ENCODE measurements at regions not wholly inside any gene's neighbourhood (a gene's known extent, or its start where the extent isn't known, plus 50 kb on each side); places are given as distances from the start of the nearest gene placed in this dataset.

DNA sequence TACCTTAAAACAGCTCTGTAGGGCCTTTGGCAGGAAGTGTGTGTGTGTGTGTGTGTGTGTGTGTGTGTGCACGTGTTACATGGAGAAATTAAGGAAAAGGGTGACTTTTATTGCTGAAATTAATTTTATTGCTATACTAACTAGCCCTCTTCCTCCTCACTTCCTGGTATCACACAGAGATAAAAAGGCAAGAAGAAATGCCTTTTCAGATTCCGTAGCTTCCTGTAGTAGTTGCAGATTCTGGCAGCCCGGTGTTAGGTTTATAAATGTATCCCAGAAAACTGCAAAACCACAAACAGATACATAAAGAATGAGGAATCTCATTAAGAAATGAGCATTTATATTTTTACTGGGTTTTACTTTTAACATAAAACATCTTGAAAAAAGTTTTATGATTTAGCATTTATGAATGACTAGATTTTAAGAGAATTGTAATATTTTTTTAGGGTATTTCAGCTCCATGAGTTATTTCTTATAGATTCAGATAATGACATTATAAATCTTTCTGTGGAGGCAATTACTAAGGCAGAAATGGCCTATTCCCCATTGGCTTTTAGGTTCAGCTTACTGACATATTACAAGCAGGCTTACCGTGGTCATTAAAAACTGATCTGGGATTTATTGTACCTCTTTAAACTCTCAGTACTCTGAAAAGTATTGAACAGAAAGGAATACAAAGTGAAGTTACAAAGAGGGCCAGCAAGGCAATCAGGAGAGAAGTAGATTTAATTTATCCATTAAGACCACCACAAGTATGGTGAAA, 249.1 kb upstream of the TSHZ2 start:
- H3K4me3 ChIP-seq: no peak overlapping the region
- no peaks in the 10 kb centered on the region for H3K27me3 ChIP-seq
- H3K4me1 ChIP-seq: no peaks in the 10 kb centered on the region
- TF ChIP-seq, protein P1, sequence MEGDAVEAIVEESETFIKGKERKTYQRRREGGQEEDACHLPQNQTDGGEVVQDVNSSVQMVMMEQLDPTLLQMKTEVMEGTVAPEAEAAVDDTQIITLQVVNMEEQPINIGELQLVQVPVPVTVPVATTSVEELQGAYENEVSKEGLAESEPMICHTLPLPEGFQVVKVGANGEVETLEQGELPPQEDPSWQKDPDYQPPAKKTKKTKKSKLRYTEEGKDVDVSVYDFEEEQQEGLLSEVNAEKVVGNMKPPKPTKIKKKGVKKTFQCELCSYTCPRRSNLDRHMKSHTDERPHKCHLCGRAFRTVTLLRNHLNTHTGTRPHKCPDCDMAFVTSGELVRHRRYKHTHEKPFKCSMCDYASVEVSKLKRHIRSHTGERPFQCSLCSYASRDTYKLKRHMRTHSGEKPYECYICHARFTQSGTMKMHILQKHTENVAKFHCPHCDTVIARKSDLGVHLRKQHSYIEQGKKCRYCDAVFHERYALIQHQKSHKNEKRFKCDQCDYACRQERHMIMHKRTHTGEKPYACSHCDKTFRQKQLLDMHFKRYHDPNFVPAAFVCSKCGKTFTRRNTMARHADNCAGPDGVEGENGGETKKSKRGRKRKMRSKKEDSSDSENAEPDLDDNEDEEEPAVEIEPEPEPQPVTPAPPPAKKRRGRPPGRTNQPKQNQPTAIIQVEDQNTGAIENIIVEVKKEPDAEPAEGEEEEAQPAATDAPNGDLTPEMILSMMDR (IDR thresholded peaks at IDR 0.05): no peak
- DNase-seq (ENCODE audit: low spot score): no peak
- H3K9me3 ChIP-seq: no peaks in the 10 kb centered on the region
- no peak overlapping the region for H3K27ac ChIP-seq
- no peaks in the 10 kb centered on the region for H3K36me3 ChIP-seq

DNA sequence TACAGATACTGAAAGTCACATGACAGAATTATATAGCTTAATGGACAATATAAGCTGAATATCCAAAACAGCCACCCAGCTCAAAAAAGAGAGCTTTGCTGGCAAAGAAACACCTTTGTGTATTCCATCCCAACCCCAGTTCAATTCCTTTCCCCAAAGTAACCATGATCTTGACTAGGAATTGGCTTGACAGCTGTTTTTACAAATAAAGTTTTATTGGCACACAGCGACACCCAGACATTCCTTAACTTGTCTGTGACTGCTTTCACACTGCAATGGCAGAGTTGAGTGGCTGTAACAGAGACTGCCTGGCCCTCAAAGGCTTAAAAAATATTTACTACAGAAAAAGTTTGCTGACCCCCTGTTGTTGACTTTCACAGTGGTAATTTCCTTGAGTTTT, 264.0 kb upstream of the TSHZ2 start:
- H3K27ac ChIP-seq: no peak overlapping the region
- DNase-seq (ENCODE audit: low spot score): no peak
- no peaks in the 10 kb centered on the region for H3K27me3 ChIP-seq
- H3K4me3 ChIP-seq: no peak overlapping the region
- no peaks in the 10 kb centered on the region for H3K36me3 ChIP-seq
- TF ChIP-seq, protein P1 (IDR thresholded peaks at IDR 0.05): no peak
- H3K9me3 ChIP-seq: no peaks in the 10 kb centered on the region
- H3K4me1 ChIP-seq: no peaks in the 10 kb centered on the region

DNA sequence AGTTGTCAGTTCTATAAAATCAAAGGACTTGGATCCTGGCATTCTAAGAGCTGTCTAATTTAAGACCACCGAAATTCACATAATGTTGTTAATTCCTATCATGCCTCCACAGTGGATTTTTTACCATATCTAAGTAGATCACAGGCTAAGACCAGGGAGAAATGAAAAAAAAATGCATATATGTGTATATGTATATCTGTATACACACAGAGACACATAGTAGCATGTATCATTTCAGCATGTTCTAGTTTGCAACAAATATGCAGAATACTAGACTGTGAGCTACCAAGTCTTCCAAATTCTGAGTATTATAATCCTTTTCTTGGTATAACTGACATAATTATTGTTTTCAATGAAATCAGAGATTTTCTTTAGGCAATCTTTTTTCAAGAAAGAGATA, 267.6 kb upstream of the TSHZ2 start:
- Histone ChIP-seq H3K9me3 (no peaks in the 10 kb centered on the region), H3K36me3 (no peaks in the 10 kb centered on the region), H3K27me3 (no peaks in the 10 kb centered on the region), H3K4me3 (no peak overlapping the region), H3K4me1 (no peaks in the 10 kb centered on the region), H3K27ac (no peak overlapping the region)
- TF ChIP-seq, protein P1 (IDR thresholded peaks at IDR 0.05): no peak
- DNase-seq (ENCODE audit: low spot score): no peak

DNA sequence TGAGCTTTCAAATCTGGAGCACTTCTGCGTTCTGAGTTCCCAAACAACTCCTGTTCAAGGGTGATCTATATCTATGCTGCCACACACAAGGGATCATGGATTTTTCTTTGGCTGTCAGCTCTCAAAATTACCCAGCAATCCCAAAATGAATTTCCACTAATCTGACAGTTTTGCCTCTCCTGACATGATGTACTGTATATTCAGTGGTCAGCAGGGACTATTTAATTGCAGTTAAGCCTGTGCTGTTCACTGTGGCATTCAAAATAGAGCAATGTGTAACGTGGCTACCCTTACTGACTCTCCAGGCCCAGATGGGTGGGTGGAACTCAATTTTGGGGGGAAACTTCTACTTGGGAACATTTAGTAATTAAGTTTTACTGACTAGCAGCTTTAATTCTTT, 283.8 kb upstream of the TSHZ2 start:
- H3K4me3 ChIP-seq: no peak overlapping the region
- no peaks in the 10 kb centered on the region for H3K36me3 ChIP-seq
- no peaks in the 10 kb centered on the region for H3K4me1 ChIP-seq
- no peaks in the 10 kb centered on the region for H3K27me3 ChIP-seq
- H3K9me3 ChIP-seq: no peaks in the 10 kb centered on the region
- DNase-seq (ENCODE audit: low spot score): no peak
- TF ChIP-seq, protein P1 (IDR thresholded peaks at IDR 0.05): no peak
- H3K27ac ChIP-seq: no peak overlapping the region

DNA sequence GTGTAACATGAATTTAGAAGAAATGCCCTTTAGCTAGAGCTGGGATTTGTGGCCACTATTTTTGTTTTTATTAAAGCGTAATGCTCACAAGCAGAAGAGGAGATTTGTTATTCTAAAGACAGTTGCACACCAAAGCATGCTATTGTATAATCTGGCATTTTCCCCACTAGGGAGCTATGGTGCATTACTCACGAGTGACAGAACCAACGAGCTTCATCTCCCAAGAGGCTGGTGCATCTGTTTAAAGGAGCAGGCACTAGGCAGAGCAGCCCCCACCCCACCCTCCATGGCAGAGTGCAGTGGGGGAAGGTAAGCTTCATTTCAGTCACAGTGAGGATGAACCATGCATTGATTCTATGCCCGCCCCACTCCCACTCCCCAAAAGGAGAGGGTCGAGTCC, 287.3 kb upstream of the TSHZ2 start:
- Histone ChIP-seq H3K27me3 (no peaks in the 10 kb centered on the region), H3K9me3 (no peaks in the 10 kb centered on the region)
- TF ChIP-seq, protein P1 (IDR thresholded peaks at IDR 0.05): no peak

DNA sequence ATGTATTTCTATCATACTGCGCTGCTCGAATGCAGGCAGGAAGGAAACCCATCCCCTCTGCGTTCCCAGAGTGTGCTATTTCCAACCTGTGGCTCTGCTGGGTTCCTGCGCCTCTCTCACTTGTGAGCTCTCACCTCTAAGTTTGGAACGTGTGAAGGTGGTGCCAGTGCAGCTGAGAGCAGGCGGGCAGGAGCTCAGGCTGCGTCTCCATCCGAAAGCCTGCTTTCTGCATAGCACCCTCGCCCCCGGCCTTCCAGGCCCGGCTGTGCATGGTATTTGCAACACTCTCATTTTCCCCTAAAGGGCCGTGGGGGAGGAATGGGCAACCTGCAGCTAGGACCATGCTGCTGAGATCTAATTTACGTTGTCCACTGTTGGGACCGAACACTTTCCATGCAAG, 288.0 kb upstream of the TSHZ2 start:
- no peak overlapping the region for H3K27ac ChIP-seq
- TF ChIP-seq, protein P1 (IDR thresholded peaks at IDR 0.05): no peak

More for the DNA sequence above, 287.3 kb upstream of the TSHZ2 start:
- DNase-seq (ENCODE audit: low spot score): no peak
- no peaks in the 10 kb centered on the region for H3K36me3 ChIP-seq
- H3K4me1 ChIP-seq: no peaks in the 10 kb centered on the region
- no peak overlapping the region for H3K27ac ChIP-seq
- H3K4me3 ChIP-seq: no peak overlapping the region

More for the DNA sequence above, 288.0 kb upstream of the TSHZ2 start:
- Histone ChIP-seq H3K27me3 (no peaks in the 10 kb centered on the region), H3K36me3 (no peaks in the 10 kb centered on the region), H3K4me3 (no peak overlapping the region), H3K9me3 (no peaks in the 10 kb centered on the region), H3K4me1 (no peaks in the 10 kb centered on the region)
- DNase-seq (ENCODE audit: low spot score): no peak
